HepG2 (cell line): ENCODE measurements at regions not wholly inside any gene's neighbourhood (a gene's known extent, or its start where the extent isn't known, plus 50 kb on each side); places are given as distances from the start of the nearest gene placed in this dataset.

Experiments
- ATAC-seq: fragments of 200-7000 bp; cut with Tn5 transposase; 3 replicates; pipeline ENCODE4 v1.9.1; 2020; ENCODE audit warnings: mild to moderate bottlenecking, moderate library complexity
- BruUV-seq: library from RNA; stranded (reverse); fragments of 400-500 nt; replicated peaks from 2 replicates; lab custom pipeline; 2021; lab: Mats Ljungman, UMichigan
- CTCF ChIA-PET: fragments of 300-600 bp; formaldehyde crosslinking; extraction: SDS; loops from one replicate; lab custom pipeline; 2021; ENCODE audit warnings: low total read pairs, inconsistent platforms, low intra/inter-chr PET ratio; lab: Yijun Ruan, JAX
- POLR2A ChIA-PET: fragments of 350-600 bp; sonication (Branson Sonifier 250); formaldehyde crosslinking; loops from one replicate; lab custom pipeline; 2020; ENCODE audit warnings: antibody characterized with exemption, inconsistent platforms; lab: Yijun Ruan, JAX
- DNase-seq: peaks from one replicate; pipeline ENCODE4 v3.0.0-alpha.2; 2015; ENCODE audit warnings: low spot score
- FAIRE-seq: peaks from 3 replicates; lab custom pipeline; 2011; peaks lifted over from hg19 to GRCh38; lab: Jason Lieb, UNC
- H2AFZ ChIP-seq: one replicate; pipeline ENCODE4 v1.6.1; 2011; ENCODE audit warnings: low read length, inconsistent platforms
- H3K27ac ChIP-seq: fragments of 300-600 bp; 3 replicates; pipeline ENCODE4 v1.8.0; 2011; ENCODE audit warnings: mixed run types, mild to moderate bottlenecking, mixed read lengths, low read length, inconsistent platforms; ENCODE audit not compliant: insufficient read depth; ENCODE audit errors: extremely low read length
- H3K27me3 ChIP-seq, 2 experiments: fragments of 200-600 bp in 1 of 2; 2 replicates in 1 of 2; 3 replicates in 1 of 2; pipeline versions ENCODE4 v1.6.0 to v1.8.0; 2011; ENCODE audit warnings: low read length in 2 of 2, mild to moderate bottlenecking in 2 of 2, moderate library complexity in 2 of 2, inconsistent platforms in 1 of 2; ENCODE audit not compliant: insufficient read depth in 2 of 2, control insufficient read depth in 1 of 2
- H3K36me3 ChIP-seq, 2 experiments: fragments of 200-600 bp in 1 of 2; replicated peaks in 1 of 2; 2 replicates in 1 of 2; 3 replicates in 1 of 2; pipeline versions ENCODE4 v1.5.1 to v1.8.0; 2011; ENCODE audit warnings: low read length in 2 of 2, inconsistent platforms in 1 of 2; ENCODE audit not compliant: insufficient read depth in 2 of 2, control insufficient read depth in 1 of 2
- H3K4me1 ChIP-seq: 2 replicates; pipeline ENCODE4 v1.5.1; 2012; ENCODE audit warnings: low read length, inconsistent platforms; ENCODE audit not compliant: insufficient read depth
- H3K4me2 ChIP-seq: 2 replicates; pipeline ENCODE4 v1.6.0; 2011; ENCODE audit warnings: low read depth, low read length, inconsistent platforms
- H3K4me3 ChIP-seq, 3 experiments: fragments of 200-600 bp in 1 of 3; sonication (generic), shearing (Covaris generic) in 1 of 3; replicated peaks in 1 of 3; 2 replicates each; pipeline ENCODE4 v1.5.1; 2011 to 2016; ENCODE audit warnings: low read length in 3 of 3, inconsistent platforms in 2 of 3, low read depth in 2 of 3, mild to moderate bottlenecking in 2 of 3, control low read depth in 1 of 3, mixed read lengths in 1 of 3; ENCODE audit not compliant: insufficient read depth in 1 of 3
- H3K79me2 ChIP-seq: one replicate; pipeline ENCODE4 v1.6.1; 2011; ENCODE audit warnings: low read length, inconsistent platforms; ENCODE audit not compliant: insufficient read depth
- H3K9ac ChIP-seq: 2 replicates; pipeline ENCODE4 v1.6.0; 2011; ENCODE audit warnings: mild to moderate bottlenecking, low read depth, low read length, inconsistent platforms; ENCODE audit not compliant: insufficient read depth
- H3K9me3 ChIP-seq: 2 replicates; pipeline ENCODE4 v1.5.1; 2012; ENCODE audit warnings: mild to moderate bottlenecking, low read length
- H4K20me1 ChIP-seq: 2 replicates; pipeline ENCODE4 v1.6.0; 2011; ENCODE audit warnings: inconsistent platforms, mild to moderate bottlenecking, low read length, moderate library complexity; ENCODE audit not compliant: insufficient read depth
- ATAD3A ChIP-seq: sonication (generic); formaldehyde crosslinking; IDR thresholded peaks from 2 replicates; pipeline ENCODE4 v1.4.0; 2020; ENCODE audit warnings: missing genetic modification reagents
- CREB1 ChIP-seq, 2 experiments: fragments of 450-650 bp in 1 of 2; IDR thresholded peaks; 2 replicates each; pipeline ENCODE4 v1.6.1; 2016 to 2017; ENCODE audit warnings: control low read depth in 1 of 2, mild to moderate bottlenecking in 1 of 2, missing compliant biosample characterization in 1 of 2, missing genetic modification characterization in 1 of 2
- MTA3 ChIP-seq: sonication (generic); formaldehyde crosslinking; IDR thresholded peaks from 2 replicates; pipeline ENCODE4 v1.4.0; 2020; ENCODE audit warnings: missing genetic modification reagents
- SALL2 ChIP-seq: sonication (generic); formaldehyde crosslinking; IDR thresholded peaks from 2 replicates; pipeline ENCODE4 v1.8.1; 2023; ENCODE audit warnings: mild to moderate bottlenecking, missing genetic modification reagents, inconsistent platforms
- SRF ChIP-seq: IDR thresholded peaks from 2 replicates; pipeline ENCODE4 v1.6.1; 2011; ENCODE audit warnings: mild to moderate bottlenecking, low read depth, low read length, moderate library complexity
- TCF7L2 ChIP-seq: IDR thresholded peaks from 2 replicates; pipeline ENCODE4 v1.6.1; 2011; ENCODE audit warnings: mild to moderate bottlenecking, low read depth, low read length, moderate library complexity
- TFDP1 ChIP-seq: IDR thresholded peaks from 2 replicates; pipeline ENCODE4 v1.6.1; 2016; ENCODE audit warnings: missing compliant biosample characterization, missing genetic modification reagents, borderline replicate concordance
- XBP1 ChIP-seq: sonication (generic); formaldehyde crosslinking; IDR thresholded peaks from 2 replicates; pipeline ENCODE4 v1.5.0; 2020; ENCODE audit warnings: missing genetic modification reagents
- ZNF24 ChIP-seq: fragments of 450-650 bp; IDR thresholded peaks from 2 replicates; pipeline ENCODE4 v1.6.1; 2017; ENCODE audit warnings: antibody characterized with exemption, mild to moderate bottlenecking
- ZNF34 ChIP-seq: sonication (generic); formaldehyde crosslinking; IDR thresholded peaks from 2 replicates; pipeline ENCODE4 v1.4.0; 2020; ENCODE audit warnings: mild to moderate bottlenecking, missing genetic modification reagents, borderline replicate concordance
- ZNF414 ChIP-seq: sonication (generic); formaldehyde crosslinking; IDR thresholded peaks from 2 replicates; pipeline ENCODE4 v1.5.0; 2020; ENCODE audit warnings: missing genetic modification reagents
- WGBS: methylation state at CpG from one replicate; pipeline ENCODE4 v1.1.6; 2017; ENCODE audit warnings: low lambda C conversion rate; 5-methylcytosine and 5-hydroxymethylcytosine counted together
- in situ Hi-C: cut with HindIII; loops from 2 replicates; pipeline ENCODE4 v1.10.0; 2017; ENCODE audit warnings: low pct_unique_long_range_greater_than_20kb; ENCODE audit not compliant: extremely low pct_ligation_motif_present
- intact Hi-C: fragments of 100-400 bp; cut with micrococcal nuclease; formaldehyde crosslinking; loops from one replicate; pipeline ENCODE4 v1.10.0; 2022; ENCODE audit not compliant: unreplicated experiment

- H3K79me2 ChIP-seq = no peaks in the 10 kb centered on the region
- no peaks in the 10 kb centered on the region for H3K9me3 ChIP-seq
- ATAC-seq = no peak
- 8% methylated on average over 4 of the region's 4 CpGs for WGBS
- ChIA-PET CTCF (no interaction called here), POLR2A (no interaction called here)
- no peak overlapping the region for H3K9ac ChIP-seq
- no peak overlapping the region for H3K4me2 ChIP-seq
- no peak overlapping the region for H2AFZ ChIP-seq
- intact Hi-C loops = no loop called here
- no peak for DNase-seq
- H3K36me3 ChIP-seq = no peaks in the 10 kb centered on the region
- TF ChIP-seq SALL2 (no peak), MTA3 (no peak), CREB1 (IDR thresholded peaks at IDR 0.05) (peak; percentile 43; the same call in 1 of the 2 replicates), CREB1 (CRISPR knock-in tag; IDR thresholded peaks at IDR 0.05) (no peak)
- FAIRE-seq = no peak
- no peaks in the 10 kb centered on the region for H4K20me1 ChIP-seq
- in situ Hi-C loops = loop anchor here (10.0 kb wide), 2 partner anchors 110 to 200 kb away; no protein-coding TSS in a partner anchor
- no peaks in the 10 kb centered on the region for H3K4me1 ChIP-seq
- BruUV-seq = no TSS peak
- no peaks in the 10 kb centered on the region for H3K27me3 ChIP-seq
- H3K27ac ChIP-seq = no peak overlapping the region
- no peak overlapping the region for H3K4me3 ChIP-seq
Measured at GRCh38 chr10:60654813-60655464, 123.3 kb upstream of the CDK1 start.

- no peak overlapping the region for H2AFZ ChIP-seq
- 16% methylated on average over 6 of the region's 6 CpGs for WGBS
- no TSS peak for BruUV-seq
Measured at GRCh38 chr10:60652628-60653027, 125.7 kb upstream of the CDK1 start.

More at GRCh38 chr10:60652628-60653027, 125.7 kb upstream of the CDK1 start:
- in situ Hi-C loops = loop anchor here (10.0 kb wide), 2 partner anchors 108 to 198 kb away; no protein-coding TSS in a partner anchor
- CTCF ChIA-PET = no interaction called here
- Histone ChIP-seq H3K9ac (no peak overlapping the region), H3K4me3 (no peak overlapping the region), H4K20me1 (no peaks in the 10 kb centered on the region), H3K27ac (no peak overlapping the region), H3K36me3 (no peaks in the 10 kb centered on the region), H3K9me3 (no peaks in the 10 kb centered on the region), H3K79me2 (no peaks in the 10 kb centered on the region), H3K27me3 (no peaks in the 10 kb centered on the region), H3K4me1 (no peaks in the 10 kb centered on the region), H3K4me2 (no peak overlapping the region)
- intact Hi-C loops = no loop called here
- TF ChIP-seq ZNF34 (CRISPR knock-in tag) (no peak), ZNF24 (no peak), ZNF414 (CRISPR knock-in tag) (no peak), TCF7L2 (no peak), XBP1 (CRISPR knock-in tag) (no peak), SRF (no peak), ATAD3A (CRISPR knock-in tag) (no peak), TFDP1 (no peak)
- DNase-seq (no peak), ATAC-seq (no peak), FAIRE-seq (no peak)
- POLR2A ChIA-PET = no interaction called here
